ENCODE measurements at regions not wholly inside any gene's neighbourhood (a gene's known extent, or its start where the extent isn't known, plus 50 kb on each side); places are given as distances from the start of the nearest gene placed in this dataset.

DNA sequence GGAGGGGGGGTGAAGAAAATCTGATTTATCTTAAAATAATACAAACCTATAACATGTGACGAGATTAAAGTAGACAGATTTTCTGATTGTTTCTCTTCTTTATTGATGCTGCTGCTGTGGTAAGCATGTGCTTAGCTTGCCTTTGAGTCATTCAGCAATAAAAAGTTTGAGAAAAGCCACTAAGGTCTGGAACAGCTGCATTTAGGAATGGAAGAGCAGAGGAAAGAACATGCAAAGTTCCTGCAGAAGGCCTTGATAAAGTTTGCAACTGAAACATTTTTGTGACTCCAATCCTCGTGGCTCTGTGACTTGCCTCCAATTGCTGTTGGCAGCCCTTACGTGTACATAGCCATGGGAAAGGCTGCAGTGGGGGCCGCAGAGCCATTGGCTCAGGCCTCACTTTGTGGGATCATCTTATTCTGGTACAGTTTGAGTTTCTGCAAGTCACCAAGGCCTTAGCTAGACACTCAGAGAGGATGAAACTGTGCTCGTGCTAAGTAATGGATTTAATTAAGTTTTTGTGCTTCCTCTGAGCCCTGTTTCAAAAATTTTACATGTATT is 370.2 kb downstream of the AASDHPPT start:
- BruUV-seq (replicated peaks): no TSS peak
- Histone ChIP-seq H3K4me2 (ENCODE audit: low read length) (no peak overlapping the region), H2AFZ (ENCODE audit: low read depth, low read length, poor library complexity, severe bottlenecking) (no peak overlapping the region), H3K79me2 (ENCODE audit: insufficient read depth, low read length) (no peaks in the 10 kb centered on the region), H3K36me3 (ENCODE audit: control insufficient read depth in 1 of 2, insufficient read depth in 2 of 2, low read length in 2 of 2) (no peaks in the 10 kb centered on the region), H3K27me3 (ENCODE audit: insufficient read depth, low read length) (no peaks in the 10 kb centered on the region), H3K4me1 (ENCODE audit: control insufficient read depth in 1 of 2, insufficient read depth in 2 of 2, low read length in 2 of 2) (no peaks in the 10 kb centered on the region), H3K4me3 (replicated peaks in 1 of 2; ENCODE audit: low read depth in 1 of 2, low read length in 2 of 2) (no peak overlapping the region), H3K9ac (ENCODE audit: low read length) (no peak overlapping the region), H3K27ac (ENCODE audit: low read depth, low read length) (no peak overlapping the region), H3K9me3 (ENCODE audit: control insufficient read depth in 1 of 2, insufficient read depth in 1 of 2, low read depth in 1 of 2, low read length in 2 of 2) (no peaks in the 10 kb centered on the region), H3K9me2 (ENCODE audit: insufficient read depth) (no peaks in the 10 kb centered on the region), H4K20me1 (ENCODE audit: insufficient read depth) (no peaks in the 10 kb centered on the region)
- TF ChIP-seq YY1 (IDR thresholded peaks at IDR 0.05; ENCODE audit: extremely low read depth, insufficient replicate concordance, low read depth, low read length) (no peak), EZH2phosphoT487 (IDR thresholded peaks at IDR 0.05; ENCODE audit: borderline replicate concordance) (no peak), TCF7L2 (IDR thresholded peaks at IDR 0.05; ENCODE audit: borderline replicate concordance, extremely low read depth, insufficient read depth, insufficient read length) (no peak), ZFX (IDR thresholded peaks at IDR 0.05) (no peak), SRF (IDR thresholded peaks at IDR 0.05; ENCODE audit: low read depth) (no peak), JUND (IDR thresholded peaks at IDR 0.05) (no peak), FOSL1 (IDR thresholded peaks at IDR 0.05; ENCODE audit: low read depth) (no peak), SIN3A (IDR thresholded peaks at IDR 0.05; ENCODE audit: low read depth) (no peak), SP1 (IDR thresholded peaks at IDR 0.05; ENCODE audit: low read depth) (no peak), CEBPB (IDR thresholded peaks at IDR 0.05; ENCODE audit: low read depth) (no peak), CBX3 (IDR thresholded peaks at IDR 0.05; ENCODE audit: low read depth) (no peak), POLR2AphosphoS5 (IDR thresholded peaks at IDR 0.05; ENCODE audit: low read depth, low read length) (no peak), EGR1 (IDR thresholded peaks at IDR 0.05; ENCODE audit: low read depth) (no peak), RAD21 (IDR thresholded peaks at IDR 0.05; ENCODE audit: low read depth) (no peak)
- TF ChIP-seq, protein P1, sequence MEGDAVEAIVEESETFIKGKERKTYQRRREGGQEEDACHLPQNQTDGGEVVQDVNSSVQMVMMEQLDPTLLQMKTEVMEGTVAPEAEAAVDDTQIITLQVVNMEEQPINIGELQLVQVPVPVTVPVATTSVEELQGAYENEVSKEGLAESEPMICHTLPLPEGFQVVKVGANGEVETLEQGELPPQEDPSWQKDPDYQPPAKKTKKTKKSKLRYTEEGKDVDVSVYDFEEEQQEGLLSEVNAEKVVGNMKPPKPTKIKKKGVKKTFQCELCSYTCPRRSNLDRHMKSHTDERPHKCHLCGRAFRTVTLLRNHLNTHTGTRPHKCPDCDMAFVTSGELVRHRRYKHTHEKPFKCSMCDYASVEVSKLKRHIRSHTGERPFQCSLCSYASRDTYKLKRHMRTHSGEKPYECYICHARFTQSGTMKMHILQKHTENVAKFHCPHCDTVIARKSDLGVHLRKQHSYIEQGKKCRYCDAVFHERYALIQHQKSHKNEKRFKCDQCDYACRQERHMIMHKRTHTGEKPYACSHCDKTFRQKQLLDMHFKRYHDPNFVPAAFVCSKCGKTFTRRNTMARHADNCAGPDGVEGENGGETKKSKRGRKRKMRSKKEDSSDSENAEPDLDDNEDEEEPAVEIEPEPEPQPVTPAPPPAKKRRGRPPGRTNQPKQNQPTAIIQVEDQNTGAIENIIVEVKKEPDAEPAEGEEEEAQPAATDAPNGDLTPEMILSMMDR (IDR thresholded peaks at IDR 0.05 in 2 of 3, conservative IDR thresholded peaks at IDR 0.05 in 1 of 3; ENCODE audit: borderline replicate concordance in 1 of 3, insufficient read depth in 1 of 3, low read depth in 2 of 3, low read length in 2 of 3): no peak
- TF ChIP-seq, protein P2, sequence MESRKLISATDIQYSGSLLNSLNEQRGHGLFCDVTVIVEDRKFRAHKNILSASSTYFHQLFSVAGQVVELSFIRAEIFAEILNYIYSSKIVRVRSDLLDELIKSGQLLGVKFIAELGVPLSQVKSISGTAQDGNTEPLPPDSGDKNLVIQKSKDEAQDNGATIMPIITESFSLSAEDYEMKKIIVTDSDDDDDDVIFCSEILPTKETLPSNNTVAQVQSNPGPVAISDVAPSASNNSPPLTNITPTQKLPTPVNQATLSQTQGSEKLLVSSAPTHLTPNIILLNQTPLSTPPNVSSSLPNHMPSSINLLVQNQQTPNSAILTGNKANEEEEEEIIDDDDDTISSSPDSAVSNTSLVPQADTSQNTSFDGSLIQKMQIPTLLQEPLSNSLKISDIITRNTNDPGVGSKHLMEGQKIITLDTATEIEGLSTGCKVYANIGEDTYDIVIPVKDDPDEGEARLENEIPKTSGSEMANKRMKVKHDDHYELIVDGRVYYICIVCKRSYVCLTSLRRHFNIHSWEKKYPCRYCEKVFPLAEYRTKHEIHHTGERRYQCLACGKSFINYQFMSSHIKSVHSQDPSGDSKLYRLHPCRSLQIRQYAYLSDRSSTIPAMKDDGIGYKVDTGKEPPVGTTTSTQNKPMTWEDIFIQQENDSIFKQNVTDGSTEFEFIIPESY (IDR thresholded peaks at IDR 0.05; ENCODE audit: extremely low read depth, insufficient replicate concordance, low read length): no peak
- TF ChIP-seq, protein P3, sequence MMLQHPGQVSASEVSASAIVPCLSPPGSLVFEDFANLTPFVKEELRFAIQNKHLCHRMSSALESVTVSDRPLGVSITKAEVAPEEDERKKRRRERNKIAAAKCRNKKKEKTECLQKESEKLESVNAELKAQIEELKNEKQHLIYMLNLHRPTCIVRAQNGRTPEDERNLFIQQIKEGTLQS (IDR thresholded peaks at IDR 0.05): no peak
- TF ChIP-seq, protein P4, sequence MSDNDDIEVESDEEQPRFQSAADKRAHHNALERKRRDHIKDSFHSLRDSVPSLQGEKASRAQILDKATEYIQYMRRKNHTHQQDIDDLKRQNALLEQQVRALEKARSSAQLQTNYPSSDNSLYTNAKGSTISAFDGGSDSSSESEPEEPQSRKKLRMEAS (IDR thresholded peaks at IDR 0.05): no peak
- TF ChIP-seq, protein P5, sequence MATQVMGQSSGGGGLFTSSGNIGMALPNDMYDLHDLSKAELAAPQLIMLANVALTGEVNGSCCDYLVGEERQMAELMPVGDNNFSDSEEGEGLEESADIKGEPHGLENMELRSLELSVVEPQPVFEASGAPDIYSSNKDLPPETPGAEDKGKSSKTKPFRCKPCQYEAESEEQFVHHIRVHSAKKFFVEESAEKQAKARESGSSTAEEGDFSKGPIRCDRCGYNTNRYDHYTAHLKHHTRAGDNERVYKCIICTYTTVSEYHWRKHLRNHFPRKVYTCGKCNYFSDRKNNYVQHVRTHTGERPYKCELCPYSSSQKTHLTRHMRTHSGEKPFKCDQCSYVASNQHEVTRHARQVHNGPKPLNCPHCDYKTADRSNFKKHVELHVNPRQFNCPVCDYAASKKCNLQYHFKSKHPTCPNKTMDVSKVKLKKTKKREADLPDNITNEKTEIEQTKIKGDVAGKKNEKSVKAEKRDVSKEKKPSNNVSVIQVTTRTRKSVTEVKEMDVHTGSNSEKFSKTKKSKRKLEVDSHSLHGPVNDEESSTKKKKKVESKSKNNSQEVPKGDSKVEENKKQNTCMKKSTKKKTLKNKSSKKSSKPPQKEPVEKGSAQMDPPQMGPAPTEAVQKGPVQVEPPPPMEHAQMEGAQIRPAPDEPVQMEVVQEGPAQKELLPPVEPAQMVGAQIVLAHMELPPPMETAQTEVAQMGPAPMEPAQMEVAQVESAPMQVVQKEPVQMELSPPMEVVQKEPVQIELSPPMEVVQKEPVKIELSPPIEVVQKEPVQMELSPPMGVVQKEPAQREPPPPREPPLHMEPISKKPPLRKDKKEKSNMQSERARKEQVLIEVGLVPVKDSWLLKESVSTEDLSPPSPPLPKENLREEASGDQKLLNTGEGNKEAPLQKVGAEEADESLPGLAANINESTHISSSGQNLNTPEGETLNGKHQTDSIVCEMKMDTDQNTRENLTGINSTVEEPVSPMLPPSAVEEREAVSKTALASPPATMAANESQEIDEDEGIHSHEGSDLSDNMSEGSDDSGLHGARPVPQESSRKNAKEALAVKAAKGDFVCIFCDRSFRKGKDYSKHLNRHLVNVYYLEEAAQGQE (IDR thresholded peaks at IDR 0.05; ENCODE audit: low read depth): no peak
- no peak for DNase-seq (ENCODE audit: low read depth, low spot score)
- ChIA-PET RAD21 (ENCODE audit: low non-redundant PET in 1 of 2, low total read pairs in 2 of 2, uncharacterized antibody in 2 of 2, unreplicated experiment in 2 of 2) (no interaction called here), CTCF (no interaction called here), POLR2A (no interaction called here)
- no peak for ATAC-seq
- intact Hi-C loops (cut with micrococcal nuclease): no loop called here
